GM18870 (cell line): ENCODE measurements at regions not wholly inside any gene's neighbourhood (a gene's known extent, or its start where the extent isn't known, plus 50 kb on each side); places are given as distances from the start of the nearest gene placed in this dataset.

Source experiments
- ATAC-seq: cut with Tn5 transposase; IDR thresholded peaks from one replicate; pipeline ENCODE4 v1.9.1; 2021; ENCODE audit warnings: moderate library complexity; ENCODE audit not compliant: unreplicated experiment

DNA sequence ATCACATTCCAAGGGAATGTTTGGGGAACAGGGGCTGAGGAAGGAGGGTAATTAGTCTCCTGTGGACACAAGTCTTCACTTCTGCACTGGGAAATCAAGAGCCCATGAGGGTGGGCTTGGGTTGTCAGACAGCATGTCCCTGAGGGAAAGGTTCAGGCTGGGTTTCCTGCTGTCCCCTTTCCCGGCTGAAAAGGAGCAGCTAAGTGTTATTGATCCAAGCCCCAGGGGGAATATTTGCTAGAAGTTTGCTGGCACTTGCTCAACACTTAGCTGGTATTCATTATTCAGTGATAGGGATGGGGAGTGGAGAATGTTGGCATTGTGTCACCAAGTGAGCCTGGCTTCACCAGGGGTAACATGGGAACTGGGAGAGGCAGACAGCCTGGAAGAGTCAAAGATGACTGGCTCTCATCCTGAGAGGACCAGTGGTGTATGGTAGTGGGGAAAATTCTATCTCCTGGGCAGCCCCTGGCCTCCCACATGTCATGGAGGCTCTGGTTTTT is 344.4 kb upstream of the PODXL start:
- ATAC-seq: no peak

DNA sequence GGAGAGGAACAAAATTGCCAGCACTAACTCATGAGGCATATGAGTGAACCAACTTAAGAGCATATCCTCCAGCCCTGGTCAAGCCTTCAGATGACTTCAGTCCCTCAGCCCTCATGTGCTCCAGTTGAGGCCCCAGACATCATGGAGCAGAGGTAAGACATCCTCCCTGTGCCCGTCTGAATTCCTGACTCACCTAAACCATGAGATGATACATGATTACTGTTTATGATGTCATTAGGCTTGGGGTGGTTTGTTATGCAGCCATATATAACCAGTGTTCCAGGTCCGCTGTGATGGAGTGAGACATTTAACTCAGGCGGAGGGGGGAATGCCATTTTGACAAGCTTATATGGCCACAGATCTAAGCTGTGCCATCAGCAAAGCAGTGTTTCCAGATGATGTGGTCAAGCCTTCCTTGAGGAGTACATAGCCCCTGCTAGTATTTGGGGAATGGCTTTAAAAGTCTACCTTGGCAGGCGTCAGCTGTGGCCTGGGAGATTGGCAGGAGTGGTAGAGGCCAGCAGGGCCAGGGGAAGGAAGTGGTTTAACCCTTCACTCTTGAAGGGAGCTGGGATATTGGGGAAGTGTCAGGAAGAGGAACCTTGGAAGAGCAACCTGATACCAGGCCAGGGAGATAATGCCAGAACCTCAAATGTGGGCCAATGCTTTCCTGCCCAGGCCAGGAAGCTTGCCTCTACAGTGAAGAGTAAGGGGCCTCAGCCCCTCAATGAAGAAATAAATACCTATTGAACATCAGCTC is 343.0 kb upstream of the PODXL start:
- no peak for ATAC-seq

DNA sequence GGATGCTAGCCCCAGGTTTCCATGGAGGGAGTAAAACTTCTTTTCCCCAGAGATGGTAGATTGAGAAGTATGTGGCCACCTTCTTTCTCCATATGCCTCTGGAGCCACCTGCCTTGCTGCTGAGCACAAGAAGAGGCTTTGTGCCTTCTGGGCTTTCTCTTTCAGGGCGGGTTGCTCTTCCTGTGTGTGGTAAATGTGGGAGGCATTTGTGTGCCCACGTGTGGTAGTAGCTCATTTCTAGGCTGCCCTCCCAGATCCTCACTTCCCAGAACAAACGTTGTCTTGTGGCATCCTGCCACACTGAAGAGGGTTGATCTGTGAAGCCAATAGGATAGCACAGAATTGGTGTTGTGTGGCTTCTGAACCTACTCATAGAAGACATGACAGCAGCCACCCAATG is 342.0 kb upstream of the PODXL start:
- ATAC-seq: no peak

DNA sequence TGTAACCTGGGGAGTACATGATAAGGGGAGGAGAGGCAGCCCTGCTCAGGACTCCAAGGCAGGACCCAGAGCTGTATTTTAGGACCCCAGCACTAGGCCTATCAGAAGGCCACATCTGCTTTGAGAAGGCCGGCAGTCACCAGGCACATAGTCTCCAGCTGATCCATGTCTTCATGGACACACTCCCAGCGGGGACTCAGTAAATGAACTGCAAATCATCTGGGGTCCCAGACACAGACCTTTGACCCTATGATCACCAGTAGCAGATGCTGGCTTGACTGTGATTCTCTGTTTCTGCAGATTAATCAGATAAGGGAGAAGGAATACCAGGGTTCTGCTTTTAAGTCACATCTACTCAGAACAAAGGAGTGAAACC is 341.4 kb upstream of the PODXL start:
- no peak for ATAC-seq

DNA sequence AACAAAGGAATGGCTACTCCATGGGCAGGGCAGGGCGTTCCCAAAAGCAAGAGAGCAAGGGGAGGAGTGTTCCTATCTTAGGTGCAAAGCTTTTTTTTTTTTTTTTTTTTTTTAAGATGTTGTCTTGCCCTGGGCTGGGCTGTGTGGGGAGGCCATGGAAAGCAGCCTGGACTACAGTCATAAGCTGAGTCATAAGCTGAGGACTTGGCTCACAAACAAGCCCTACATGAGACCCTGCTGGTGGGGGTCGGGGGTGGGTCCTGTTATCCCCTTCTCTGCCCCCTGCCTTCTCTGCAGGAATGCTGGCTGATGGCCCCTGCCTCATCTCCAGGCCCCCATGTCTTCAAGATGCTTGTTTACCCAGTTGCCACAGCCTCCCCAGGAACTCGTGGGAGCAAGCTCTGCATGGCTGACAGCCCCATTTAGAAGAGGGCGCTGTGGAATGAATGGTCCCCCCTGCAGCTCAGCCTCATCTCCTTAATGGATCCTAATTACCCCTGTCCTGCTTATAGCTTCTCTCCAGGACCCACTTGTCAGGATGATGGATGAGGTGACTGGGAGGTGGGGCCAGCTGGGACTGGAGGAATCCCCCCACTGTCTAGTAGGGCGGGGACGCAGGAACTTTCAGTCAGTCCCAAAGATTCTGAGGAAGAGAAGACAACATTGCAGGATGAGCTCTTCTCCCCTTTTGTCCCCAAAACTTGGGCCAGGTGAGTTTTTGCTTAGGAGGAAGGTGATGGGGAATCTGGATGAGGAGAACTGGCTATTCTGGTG is 340.8 kb upstream of the PODXL start:
- no peak for ATAC-seq

DNA sequence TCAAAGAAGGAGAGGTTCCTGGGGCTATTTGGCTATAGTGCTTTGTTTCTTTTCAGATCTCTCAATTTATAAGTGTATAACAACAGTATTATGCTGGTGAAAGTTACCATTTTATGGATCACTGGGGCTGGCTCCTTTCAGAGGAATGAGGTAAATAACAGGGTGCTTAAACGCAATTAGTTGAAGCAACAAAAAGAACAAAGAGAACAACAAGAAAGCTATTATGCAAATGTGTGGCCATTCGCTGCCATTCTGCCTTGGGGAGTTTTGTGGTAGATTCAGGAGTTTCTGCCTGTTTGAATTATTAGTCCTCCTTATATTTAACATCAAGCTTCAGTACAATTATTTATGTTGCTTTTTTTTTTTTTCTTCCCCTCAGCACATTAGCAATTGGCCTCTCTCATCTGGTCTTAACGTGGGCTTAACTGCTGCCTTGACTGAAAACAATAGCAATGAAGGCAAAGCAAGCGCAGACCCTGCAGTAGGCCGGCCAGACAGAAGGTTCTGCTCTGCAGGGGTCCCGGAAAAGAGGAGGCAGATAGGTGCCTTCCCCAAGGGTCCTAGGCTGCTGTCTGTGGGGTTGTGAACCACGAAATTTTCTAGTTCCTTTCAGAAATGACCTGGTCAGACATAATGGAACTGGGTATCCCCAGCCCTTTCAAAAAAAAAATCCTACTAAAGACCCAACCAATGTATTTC is 339.9 kb upstream of the PODXL start:
- ATAC-seq: no peak

DNA sequence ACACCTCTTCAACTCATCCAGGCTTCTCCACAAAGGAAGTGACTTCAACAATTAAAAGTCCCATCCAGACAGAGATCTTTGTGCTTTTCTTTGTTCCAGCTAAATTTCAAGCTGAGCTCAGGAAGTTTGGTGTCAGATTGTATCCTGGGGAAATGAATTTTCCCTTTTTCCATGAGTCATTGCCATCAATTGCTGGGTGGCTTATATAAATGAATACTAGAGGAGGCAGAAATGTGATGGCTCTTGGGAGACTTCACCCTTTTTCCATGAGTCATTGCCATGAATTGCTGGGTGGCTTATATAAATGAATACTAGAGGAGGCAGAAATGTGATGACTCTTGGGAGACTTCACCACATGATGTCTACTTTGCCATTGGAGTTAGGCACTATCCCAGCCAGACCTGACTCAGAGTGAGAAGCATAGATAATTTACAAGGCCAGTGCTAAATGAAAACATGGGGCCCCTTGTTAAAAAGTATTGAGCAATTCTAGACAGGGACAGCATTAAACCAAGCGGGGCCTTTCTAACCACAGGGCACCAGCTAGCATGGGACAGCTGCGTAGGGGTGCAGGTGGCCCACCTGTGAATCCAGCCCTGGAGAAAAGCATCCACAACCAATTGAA is 339.2 kb upstream of the PODXL start:
- ATAC-seq: no peak

DNA sequence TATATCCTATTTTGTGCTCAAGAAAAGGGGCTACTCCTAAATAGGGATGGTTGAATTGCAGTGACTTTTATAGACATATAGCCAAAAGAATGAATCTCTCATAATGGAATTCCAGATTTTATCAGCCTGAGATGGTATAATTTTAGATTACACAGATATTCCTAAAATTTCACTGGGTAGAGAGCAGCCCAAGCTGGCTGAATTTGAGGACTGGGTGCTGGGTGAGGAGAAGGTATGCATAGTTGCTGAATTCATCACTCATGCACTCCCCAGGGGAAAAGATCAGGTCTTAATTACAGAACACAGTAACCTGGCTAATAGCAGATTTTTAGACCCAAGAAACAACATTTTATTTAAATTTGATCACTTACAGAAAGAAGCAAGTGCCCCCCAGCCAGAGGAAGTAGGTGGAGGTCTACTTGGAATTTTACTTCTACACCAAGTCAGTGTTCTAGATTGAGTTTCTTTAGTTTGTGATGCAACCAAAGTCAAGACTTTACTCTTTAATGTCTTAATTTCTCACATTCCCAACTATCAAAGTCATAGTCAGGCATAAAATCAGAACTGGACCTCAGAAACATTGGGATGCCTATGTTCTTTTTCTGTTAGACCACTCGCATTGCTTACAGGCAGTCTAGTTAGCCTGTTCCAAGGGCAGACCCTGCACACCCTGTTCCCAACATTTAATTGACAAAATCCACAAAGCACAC is 337.4 kb upstream of the PODXL start:
- no peak for ATAC-seq

DNA sequence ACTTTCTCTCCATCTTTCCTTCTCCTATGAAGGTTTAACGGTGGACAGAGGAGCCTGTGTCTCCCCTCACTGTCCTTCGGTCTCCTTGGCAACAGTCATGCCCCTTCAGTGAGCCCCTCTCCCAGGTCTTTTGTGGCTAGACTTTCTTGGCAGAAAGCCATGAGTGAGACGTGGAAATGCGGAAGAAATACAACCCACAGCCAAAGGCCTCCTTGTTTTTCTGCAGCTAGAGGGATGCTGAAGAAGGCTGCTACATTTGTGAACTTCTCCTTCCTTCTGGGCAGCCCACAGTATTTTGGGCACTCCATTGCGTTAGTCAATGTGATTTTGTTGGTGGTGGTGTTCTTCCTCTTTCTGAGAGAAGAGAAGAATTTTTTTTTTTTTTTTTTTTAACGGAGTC is 333.7 kb upstream of the PODXL start:
- ATAC-seq: no peak

DNA sequence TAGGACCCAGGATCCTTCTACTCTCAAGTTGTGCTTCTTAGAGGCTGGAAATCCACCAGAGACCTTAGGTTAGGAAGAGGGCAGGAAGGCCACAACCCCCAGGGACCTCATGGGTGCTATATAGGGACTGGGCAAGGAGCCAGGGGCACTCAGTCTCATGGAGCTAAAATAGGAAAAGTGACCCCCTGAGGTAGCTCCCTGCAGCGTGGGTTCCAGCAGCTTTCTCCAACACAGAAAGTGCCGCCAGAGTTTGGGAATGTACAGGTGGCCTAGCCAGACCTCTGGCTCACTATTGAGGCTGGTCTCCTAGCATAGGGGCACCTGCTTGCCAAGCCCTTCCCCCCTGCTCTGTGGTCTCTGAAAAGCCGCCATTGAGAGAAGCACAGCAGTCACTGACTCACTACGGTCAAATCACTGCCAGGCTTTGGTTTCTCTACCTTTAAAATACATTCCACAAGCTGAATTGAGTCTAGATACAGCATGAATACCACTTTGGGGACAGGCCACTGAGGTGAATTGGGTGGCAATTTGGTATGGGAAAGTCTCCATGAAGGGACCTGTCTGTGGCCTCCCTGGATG is 333.2 kb upstream of the PODXL start:
- ATAC-seq: no peak

DNA sequence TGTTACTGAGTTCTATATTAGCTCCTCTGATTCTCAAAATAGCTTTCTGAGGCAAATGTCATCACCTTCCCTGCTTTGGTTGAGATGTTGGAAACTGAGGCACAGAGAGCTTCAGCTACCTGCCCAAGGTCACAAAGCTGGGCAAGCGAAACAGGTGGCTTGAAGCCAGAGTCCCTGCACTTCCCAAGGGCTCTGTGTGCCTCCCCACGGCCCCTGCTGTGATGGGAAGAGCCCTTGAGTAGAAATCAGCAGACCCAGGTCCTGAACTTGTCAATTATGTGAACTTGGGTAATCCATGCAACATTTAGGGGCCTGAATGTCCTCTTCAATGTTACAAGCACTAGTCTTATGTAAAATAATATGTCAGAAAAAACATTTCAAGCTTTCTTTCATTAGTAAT is 327.3 kb upstream of the PODXL start:
- no peak for ATAC-seq

DNA sequence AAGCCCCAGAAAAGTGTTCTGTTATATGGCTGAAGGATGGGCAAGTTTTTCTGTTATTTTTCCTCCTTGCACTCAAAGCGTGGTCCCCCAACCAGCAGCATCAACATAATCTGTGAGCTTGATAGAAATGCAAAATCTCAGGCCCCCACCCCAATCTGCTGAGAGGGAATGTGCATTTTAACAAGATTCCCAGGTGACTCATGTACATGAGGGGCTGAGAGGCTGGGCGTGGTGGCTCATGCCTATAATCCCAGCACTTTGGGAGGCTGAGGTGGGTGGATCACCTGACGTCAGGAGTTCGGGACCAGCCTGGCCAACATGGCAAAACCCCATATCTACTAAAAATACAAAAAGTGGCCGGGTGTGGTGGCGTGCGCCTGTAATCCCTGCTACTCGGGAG is 326.8 kb upstream of the PODXL start:
- ATAC-seq: no peak

DNA sequence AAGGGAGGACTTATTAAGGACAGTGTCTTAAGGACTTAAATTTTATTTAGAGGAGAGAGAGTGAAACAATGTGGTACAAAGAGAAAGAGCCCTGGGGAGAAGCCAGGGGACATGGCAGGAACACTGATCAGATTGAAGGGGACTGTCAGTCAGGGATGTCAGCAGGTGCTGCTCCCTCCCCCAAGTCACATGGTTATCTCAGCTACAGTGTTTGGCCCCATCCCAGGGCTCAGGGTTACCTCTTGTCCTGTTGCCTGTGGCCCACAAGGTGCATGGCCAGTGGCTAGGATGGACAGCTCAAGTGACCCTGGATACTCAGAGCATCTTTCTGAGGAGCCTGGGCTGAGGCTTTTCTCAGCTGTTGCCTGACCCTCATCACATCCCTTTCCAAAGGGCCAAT is 325.9 kb upstream of the PODXL start:
- no peak for ATAC-seq

DNA sequence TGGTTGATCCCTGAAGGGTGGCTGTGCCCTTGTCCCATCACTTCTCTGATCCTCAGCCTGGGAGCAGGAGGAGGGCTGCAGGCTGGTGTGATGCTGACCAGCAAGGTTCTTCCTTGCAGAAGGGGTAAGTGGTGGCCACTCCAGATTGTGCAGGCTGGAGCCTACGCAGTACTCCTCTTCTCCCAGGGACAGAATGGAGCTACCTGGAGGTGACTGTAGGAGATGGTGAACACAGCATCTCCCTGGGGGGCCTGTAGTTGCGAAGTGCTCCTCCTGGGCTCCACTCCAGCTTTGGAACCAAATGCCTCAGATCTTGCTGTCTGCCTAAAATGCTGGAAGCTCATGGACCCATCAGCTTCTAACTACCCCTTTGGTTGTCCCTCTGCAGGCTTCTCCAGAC is 323.6 kb upstream of the PODXL start:
- ATAC-seq: no peak

DNA sequence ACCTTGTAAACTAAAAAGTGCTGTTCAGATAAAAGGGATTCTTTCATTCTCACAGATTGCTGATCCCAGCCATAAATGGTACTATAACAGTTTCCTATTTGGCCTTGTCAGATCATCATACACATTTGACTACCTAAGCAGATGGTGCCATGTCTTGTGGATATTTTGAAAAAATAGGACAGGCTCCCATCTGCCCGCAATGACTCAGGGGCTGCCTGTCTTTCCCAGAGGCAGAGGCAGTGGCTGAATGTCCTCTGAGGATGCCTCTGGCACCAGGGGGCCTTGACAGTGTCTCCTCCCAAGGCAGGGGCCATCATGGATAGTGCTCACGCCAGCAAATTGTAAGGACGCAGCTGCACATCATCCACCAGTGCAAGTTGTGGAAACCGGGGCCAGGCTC is 323.0 kb upstream of the PODXL start:
- ATAC-seq: no peak

DNA sequence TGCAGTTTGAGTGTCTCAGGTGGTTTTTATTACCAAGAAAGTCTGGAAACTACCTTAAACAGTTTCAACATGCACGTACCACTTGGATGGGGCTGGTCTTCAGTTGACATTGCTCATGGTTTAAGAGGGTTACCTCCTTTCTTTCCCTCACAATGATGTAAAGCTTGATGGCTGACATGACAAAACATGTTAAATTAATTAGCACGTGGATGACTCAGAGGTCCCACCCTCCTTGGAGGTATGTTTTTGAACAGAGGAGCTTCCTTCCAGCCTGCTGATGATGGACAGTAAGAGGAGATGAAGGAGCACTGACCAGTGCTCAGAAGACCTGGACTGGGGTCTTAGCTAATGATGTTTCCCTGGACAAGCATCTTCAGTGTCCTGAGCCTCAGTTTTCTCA is 322.3 kb upstream of the PODXL start:
- ATAC-seq: no peak

DNA sequence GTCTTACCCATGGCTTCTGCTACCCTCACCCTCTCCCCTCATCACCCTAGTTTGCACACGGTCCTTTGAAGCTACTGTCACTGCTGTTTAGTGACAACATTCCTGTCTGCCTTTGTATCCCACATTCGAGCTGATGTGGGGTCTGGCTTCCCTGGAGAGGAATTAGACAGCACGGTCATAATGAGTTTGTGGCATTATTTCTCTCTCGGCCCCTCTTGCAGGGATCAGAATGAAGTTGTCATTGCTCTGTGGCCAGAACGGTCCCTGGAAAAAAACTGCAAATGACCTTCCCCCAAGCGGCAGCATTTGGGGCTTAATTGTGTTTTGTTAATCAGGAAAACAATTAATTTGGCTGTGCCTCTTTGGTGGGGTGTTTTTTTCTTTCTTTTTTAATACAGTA is 317.2 kb upstream of the PODXL start:
- ATAC-seq: no peak

DNA sequence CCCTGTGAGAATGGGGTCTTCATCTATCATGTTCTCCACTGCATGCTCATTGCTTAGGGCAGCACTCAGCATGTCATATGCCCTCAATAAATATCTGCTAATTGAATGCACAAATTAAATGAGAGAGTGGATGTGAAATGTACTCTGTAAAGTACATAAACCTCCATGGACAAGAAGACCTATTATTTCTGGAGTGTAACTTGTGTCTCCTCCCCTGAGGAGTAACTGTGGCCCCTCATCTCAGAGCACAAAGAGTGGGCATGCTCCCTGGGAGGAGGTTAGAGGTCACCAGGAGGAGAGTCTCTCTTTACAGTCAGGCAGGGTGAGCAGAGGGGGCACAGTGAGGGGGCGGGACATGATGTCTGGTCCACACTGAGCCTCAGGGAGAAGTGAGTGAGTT is 313.6 kb upstream of the PODXL start:
- ATAC-seq: no peak

DNA sequence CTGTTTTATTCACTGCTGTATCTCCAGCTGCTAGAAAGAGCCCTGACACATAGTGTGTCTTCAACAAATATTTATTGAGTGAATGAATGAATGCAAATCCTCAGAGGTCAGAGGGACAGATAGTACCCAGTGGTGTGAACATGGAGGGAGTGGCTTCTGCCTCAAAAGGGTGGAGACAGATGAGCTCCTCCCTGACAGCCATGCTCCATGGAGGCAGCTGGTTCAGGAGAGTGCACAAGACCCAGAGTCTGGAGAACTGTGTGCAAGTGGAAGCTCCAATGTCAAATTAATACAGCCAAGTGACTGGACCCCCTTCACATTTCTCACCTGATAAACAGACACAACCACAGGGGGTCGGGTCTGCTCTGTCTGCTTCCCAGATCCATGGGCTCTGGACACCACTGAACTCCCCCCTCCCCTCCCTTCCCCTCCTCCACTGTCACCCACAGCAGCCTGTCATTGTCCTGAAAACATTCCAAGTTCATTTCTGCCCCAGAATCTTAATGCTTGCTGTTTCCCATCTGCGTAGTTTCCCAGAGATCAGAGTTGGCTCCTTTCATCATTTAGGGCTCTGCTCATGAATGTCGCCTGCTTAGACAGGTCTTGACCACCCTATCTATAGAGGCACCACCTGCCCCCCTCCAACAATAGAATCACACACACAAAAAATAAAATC is 312.9 kb upstream of the PODXL start:
- ATAC-seq: no peak

DNA sequence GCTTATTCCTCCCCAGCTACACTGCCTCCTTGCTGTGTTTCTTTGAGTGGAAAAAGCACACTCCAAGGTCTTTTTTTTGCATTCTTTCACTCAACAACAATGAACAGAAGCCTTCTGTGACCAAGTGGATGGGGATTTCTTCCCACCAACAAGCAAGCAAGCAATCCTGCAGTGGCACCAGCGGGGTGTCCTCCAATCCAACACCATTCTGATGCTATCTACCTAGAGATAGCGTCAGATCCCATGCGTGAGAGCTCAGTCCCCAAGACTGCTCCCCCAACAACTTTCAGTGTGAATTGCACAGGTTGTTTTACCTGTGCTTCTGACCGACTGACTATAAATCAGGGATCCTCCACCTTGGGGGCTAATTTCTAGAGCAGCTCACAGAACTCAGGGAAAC is 311.0 kb upstream of the PODXL start:
- ATAC-seq: no peak
